ENCODE measurements at regions not wholly inside any gene's neighbourhood (a gene's known extent, or its start where the extent isn't known, plus 50 kb on each side); places are given as distances from the start of the nearest gene placed in this dataset.

- no peak for DNase-seq
These were observed 61.9 kb downstream of the EXOSC2 start for GRCh38 chr9:130755377-130756007.

GRCh38 chr9:130756037-130756436 is 62.5 kb downstream of the EXOSC2 start:
- DNase-seq, result no peak

GRCh38 chr9:130756455-130757152 is 63.0 kb downstream of the EXOSC2 start:
- DNase-seq, result no peak

GRCh38 chr9:130759738-130760137 is 66.2 kb downstream of the EXOSC2 start:
- no peak for DNase-seq

- no peak for DNase-seq
These were observed 70.0 kb downstream of the EXOSC2 start for GRCh38 chr9:130763331-130764171.

GRCh38 chr9:130765137-130766020 is 69.7 kb upstream of the ABL1 start:
- no peak for DNase-seq

GRCh38 chr9:130766021-130766926 is 68.8 kb upstream of the ABL1 start:
- DNase-seq, result no peak

GRCh38 chr9:130766927-130767307 is 68.1 kb upstream of the ABL1 start:
- no peak for DNase-seq

- no peak for DNase-seq
These were observed 66.8 kb upstream of the ABL1 start for GRCh38 chr9:130768265-130768664.

- DNase-seq, result no peak
These were observed 66.1 kb upstream of the ABL1 start for GRCh38 chr9:130768891-130769403.

GRCh38 chr9:130770093-130770492 is 65.0 kb upstream of the ABL1 start:
- no peak for DNase-seq

- DNase-seq, result peak; percentile 89
These were observed 64.2 kb upstream of the ABL1 start for GRCh38 chr9:130770679-130771442.

GRCh38 chr9:130772185-130772584 is 62.9 kb upstream of the ABL1 start:
- no peak for DNase-seq

GRCh38 chr9:130774183-130774582 is 60.9 kb upstream of the ABL1 start:
- DNase-seq, result no peak

- no peak for DNase-seq
These were observed 59.6 kb upstream of the ABL1 start for GRCh38 chr9:130775336-130775991.

- DNase-seq, result no peak
These were observed 55.8 kb upstream of the ABL1 start for GRCh38 chr9:130779153-130779855.

- no peak for DNase-seq
These were observed 54.6 kb upstream of the ABL1 start for GRCh38 chr9:130780415-130780814.

GRCh38 chr9:130780865-130781504 is 54.1 kb upstream of the ABL1 start:
- peak; percentile 87 for DNase-seq
